CD4-positive, alpha-beta T cell (primary cell): ENCODE measurements at regions not wholly inside any gene's neighbourhood (a gene's known extent, or its start where the extent isn't known, plus 50 kb on each side); places are given as distances from the start of the nearest gene placed in this dataset.

Experiments used
- ATAC-seq: fragments of 200-7000 bp; cut with Tn5 transposase; one replicate; pipeline ENCODE4 v1.10.0; 2022; ENCODE audit warnings: mild to moderate bottlenecking; ENCODE audit not compliant: poor library complexity
- CTCF ChIA-PET: fragments of 350-600 bp; sonication (Branson Sonifier 250); formaldehyde crosslinking; loops from one replicate; lab custom pipeline; 2021; ENCODE audit warnings: antibody characterized with exemption, inconsistent platforms; lab: Charles Lee
- POLR2A ChIA-PET: fragments of 350-600 bp; sonication (Branson Sonifier 250); formaldehyde crosslinking; loops from one replicate; lab custom pipeline; 2021; ENCODE audit warnings: antibody characterized with exemption, inconsistent platforms; lab: Charles Lee
- DNase-seq, 14 experiments: peaks; one replicate each; pipeline ENCODE4 v3.0.0-alpha.2; 2013 to 2020; ENCODE audit warnings: mixed read lengths in 2 of 14
- H3K27ac ChIP-seq, 2 donors: one replicate each; pipeline versions ENCODE4 v1.5.1 to v1.7.0; 2013; ENCODE audit warnings: low read length in 2 of 2, low read depth in 1 of 2, mild to moderate bottlenecking in 1 of 2
- H3K27me3 ChIP-seq, 2 experiments: 1 replicate in 1 of 2; 2 replicates in 1 of 2; pipeline versions ENCODE4 v1.6.1 to v1.7.0; 2013; ENCODE audit warnings: low read length in 2 of 2, control low read depth in 1 of 2, mild to moderate bottlenecking in 1 of 2, moderate library complexity in 1 of 2; ENCODE audit not compliant: insufficient read depth in 2 of 2, control insufficient read depth in 1 of 2
- H3K36me3 ChIP-seq: one replicate; pipeline ENCODE4 v1.6.1; 2013; ENCODE audit warnings: low read length, control low read depth; ENCODE audit not compliant: insufficient read depth
- H3K4me1 ChIP-seq: one replicate; pipeline ENCODE4 v1.6.1; 2013; ENCODE audit warnings: low read length, control low read depth; ENCODE audit not compliant: insufficient read depth
- H3K4me3 ChIP-seq: one replicate; pipeline ENCODE4 v1.5.1; 2013; ENCODE audit warnings: mild to moderate bottlenecking, low read length, moderate library complexity
- H3K9me3 ChIP-seq, 2 experiments: 1 replicate in 1 of 2; 2 replicates in 1 of 2; pipeline versions ENCODE4 v1.6.1 to v1.7.0; 2013; ENCODE audit warnings: low read length in 2 of 2, mild to moderate bottlenecking in 2 of 2, control low read depth in 1 of 2, moderate library complexity in 1 of 2; ENCODE audit not compliant: control insufficient read depth in 1 of 2, insufficient read depth in 1 of 2
- H3K27ac Mint-ChIP-seq: one replicate; pipeline ENCODE4 v1.8.0; 2020; ENCODE audit warnings: mixed read lengths
- H3K27me3 Mint-ChIP-seq: one replicate; pipeline ENCODE4 v1.8.0; 2021; ENCODE audit warnings: mixed read lengths
- H3K36me3 Mint-ChIP-seq: one replicate; pipeline ENCODE4 v1.8.0; 2021; ENCODE audit warnings: low read depth, mixed read lengths
- H3K4me1 Mint-ChIP-seq: one replicate; pipeline ENCODE4 v1.8.0; 2021; ENCODE audit warnings: low read depth, mixed read lengths
- H3K4me3 Mint-ChIP-seq: one replicate; pipeline ENCODE4 v1.8.0; 2020; ENCODE audit warnings: mild to moderate bottlenecking, mixed read lengths
- H3K9me3 Mint-ChIP-seq: one replicate; pipeline ENCODE4 v1.8.0; 2020; ENCODE audit warnings: mixed read lengths
- CTCF ChIP-seq: fragments of 200-600 bp; IDR thresholded peaks from one replicate; pipeline ENCODE4 v1.8.0; 2022; ENCODE audit warnings: antibody characterized with exemption, mild to moderate bottlenecking
- intact Hi-C, 2 experiments: fragments of 100-400 bp; cut with DNase I in 1 of 2; cut with micrococcal nuclease in 1 of 2; formaldehyde crosslinking; loops; one replicate each; pipeline versions ENCODE4 v1.15.1 to v1.9.0; 2023 to 2025; cut with DNase I, micrococcal nuclease

- TF ChIP-seq CTCF = no peak
- DNase-seq (no peak), ATAC-seq (no peak)
- no peaks in the 10 kb centered on the region for H3K36me3 ChIP-seq
- no peak overlapping the region for H3K27ac ChIP-seq
- Mint-ChIP-seq H3K9me3 (no peaks in the 10 kb centered on the region), H3K4me1 (no peaks in the 10 kb centered on the region), H3K27me3 (no peaks in the 10 kb centered on the region), H3K27ac (no peak overlapping the region), H3K36me3 (no peaks in the 10 kb centered on the region), H3K4me3 (no peak overlapping the region)
- CTCF ChIA-PET = interaction anchor here (0.6 kb wide), 1 partner anchor 260 kb away, joined by 3 read pairs; no protein-coding TSS in a partner anchor
- POLR2A ChIA-PET = no interaction called here
- H3K4me3 ChIP-seq = no peak overlapping the region
- H3K4me1 ChIP-seq = no peaks in the 10 kb centered on the region
- H3K9me3 ChIP-seq = no peaks in the 10 kb centered on the region
- no peaks in the 10 kb centered on the region for H3K27me3 ChIP-seq
- intact Hi-C loops = no loop called here
Observed at GRCh38 chr18:55133378-55133777, 174.1 kb upstream of the CCDC68 start.

- ChIA-PET POLR2A (no interaction called here), CTCF (no interaction called here)
- TF ChIP-seq CTCF = no peak
- H3K27me3 ChIP-seq = no peaks in the 10 kb centered on the region
- ATAC-seq (no peak), DNase-seq (no peak)
- no peaks in the 10 kb centered on the region for H3K4me1 ChIP-seq
- Mint-ChIP-seq H3K9me3 (no peaks in the 10 kb centered on the region), H3K4me3 (no peak overlapping the region), H3K4me1 (no peaks in the 10 kb centered on the region), H3K27me3 (no peaks in the 10 kb centered on the region), H3K36me3 (no peaks in the 10 kb centered on the region), H3K27ac (no peak overlapping the region)
- intact Hi-C loops = no loop called here
- no peak overlapping the region for H3K27ac ChIP-seq
- H3K4me3 ChIP-seq = no peak overlapping the region
- no peaks in the 10 kb centered on the region for H3K9me3 ChIP-seq
- no peaks in the 10 kb centered on the region for H3K36me3 ChIP-seq
Observed at GRCh38 chr18:55128437-55128836, 169.2 kb upstream of the CCDC68 start.

- Mint-ChIP-seq H3K36me3 (no peaks in the 10 kb centered on the region), H3K4me1 (no peaks in the 10 kb centered on the region), H3K27me3 (no peaks in the 10 kb centered on the region), H3K4me3 (no peak overlapping the region), H3K9me3 (no peaks in the 10 kb centered on the region), H3K27ac (no peak overlapping the region)
- H3K4me1 ChIP-seq = no peaks in the 10 kb centered on the region
- no peaks in the 10 kb centered on the region for H3K36me3 ChIP-seq
- no peak overlapping the region for H3K27ac ChIP-seq
- H3K9me3 ChIP-seq = no peaks in the 10 kb centered on the region
- ChIA-PET CTCF (no interaction called here), POLR2A (no interaction called here)
- intact Hi-C loops = no loop called here
- no peaks in the 10 kb centered on the region for H3K27me3 ChIP-seq
- H3K4me3 ChIP-seq = no peak overlapping the region
- no peak for DNase-seq
- ATAC-seq = no peak
- no peak for TF ChIP-seq CTCF
Observed at GRCh38 chr18:55124078-55124763, 165.0 kb upstream of the CCDC68 start.
